NCI-H2029 treated with DMSO at 0.1 percent for 48 hours (cell line): ENCODE measurements at regions not wholly inside any gene's neighbourhood (a gene's known extent, or its start where the extent isn't known, plus 50 kb on each side); places are given as distances from the start of the nearest gene placed in this dataset.

Experiments used
- DNase-seq: peaks from one replicate; lab custom pipeline; 2025; lab: John Stamatoyannopoulos, UW

GRCh38 chr2:43171789-43172188 lies 54.6 kb downstream of the ZFP36L2 start:
- DNase-seq, result no peak

DNA sequence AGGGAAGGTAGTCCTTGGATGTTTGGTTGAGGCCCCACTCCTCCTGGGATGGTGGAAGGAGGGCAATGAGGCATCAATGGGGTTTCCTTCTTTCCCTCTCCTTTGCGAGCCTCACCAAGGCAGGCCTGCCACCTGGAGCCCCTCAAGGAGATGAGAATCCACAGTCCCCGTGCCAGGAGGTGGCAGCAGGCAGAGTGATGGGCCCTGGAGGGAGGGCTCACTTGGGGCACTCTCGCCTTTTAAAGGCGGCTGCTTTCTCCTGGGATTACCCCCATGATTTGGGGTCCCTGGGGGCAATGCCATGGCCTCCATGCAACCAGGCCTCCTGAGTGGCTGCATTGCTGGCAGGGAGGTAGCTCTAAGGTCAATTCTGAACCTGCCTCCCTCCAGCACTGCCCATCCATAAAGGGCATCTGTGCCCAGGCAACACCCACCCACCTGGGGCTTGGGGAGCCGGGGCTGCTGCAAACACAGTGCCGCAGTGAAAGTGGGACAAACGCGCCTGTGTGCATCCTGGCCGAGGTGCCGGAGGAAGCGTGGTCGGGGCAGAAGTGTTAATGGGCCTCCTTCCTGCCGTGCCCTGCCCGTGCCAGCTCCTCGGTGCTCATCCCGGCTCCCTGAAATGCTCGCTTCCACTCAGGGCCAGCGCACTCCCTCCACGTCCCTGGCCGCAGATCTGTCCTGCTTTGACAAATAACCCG lies 55.9 kb downstream of the ZFP36L2 start:
- DNase-seq, result no peak

GRCh38 chr2:43169987-43170386 lies 56.4 kb downstream of the ZFP36L2 start:
- DNase-seq, result no peak

DNA sequence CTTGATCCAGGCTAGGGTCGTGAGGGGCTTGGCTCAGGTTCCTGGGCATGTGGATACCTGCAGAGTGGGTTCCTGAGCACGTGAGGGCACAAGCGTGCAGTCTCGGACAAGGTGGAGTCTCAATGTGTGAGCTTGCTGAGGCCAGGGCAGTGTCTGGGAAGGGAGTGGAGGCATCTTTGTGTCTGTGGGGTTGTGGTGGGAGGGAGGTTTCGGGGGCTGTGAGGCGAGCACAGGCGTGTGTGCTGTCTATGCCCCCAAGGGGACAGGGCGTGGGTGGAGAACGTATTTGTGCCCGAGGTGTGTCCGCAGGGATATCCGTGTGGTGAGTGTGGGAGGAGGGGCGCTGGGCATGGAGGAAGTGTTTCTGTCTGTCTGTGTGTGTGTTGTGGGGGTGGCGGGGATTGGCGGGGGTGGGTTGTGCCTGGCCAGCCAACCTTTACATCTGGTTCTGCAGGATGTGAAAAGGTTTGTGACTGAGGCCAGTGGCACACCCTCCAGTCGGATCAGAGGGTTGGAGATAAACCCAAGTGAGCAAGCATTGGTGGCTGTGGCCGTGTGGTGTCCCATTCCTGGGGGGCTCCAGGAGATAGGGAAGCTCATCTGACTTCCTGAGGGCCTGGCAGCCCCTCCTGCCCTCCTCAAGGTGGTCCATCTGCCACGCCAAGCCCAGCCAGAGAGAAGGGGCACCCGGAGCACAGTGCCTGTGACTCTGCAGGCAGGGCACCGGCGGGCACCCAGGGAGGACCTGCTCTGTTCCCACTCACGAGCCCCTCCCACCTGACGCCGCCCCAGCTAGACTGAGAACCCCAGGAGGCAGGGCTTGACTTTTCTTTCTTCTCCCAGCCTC lies 57.1 kb downstream of the ZFP36L2 start:
- no peak for DNase-seq

DNA sequence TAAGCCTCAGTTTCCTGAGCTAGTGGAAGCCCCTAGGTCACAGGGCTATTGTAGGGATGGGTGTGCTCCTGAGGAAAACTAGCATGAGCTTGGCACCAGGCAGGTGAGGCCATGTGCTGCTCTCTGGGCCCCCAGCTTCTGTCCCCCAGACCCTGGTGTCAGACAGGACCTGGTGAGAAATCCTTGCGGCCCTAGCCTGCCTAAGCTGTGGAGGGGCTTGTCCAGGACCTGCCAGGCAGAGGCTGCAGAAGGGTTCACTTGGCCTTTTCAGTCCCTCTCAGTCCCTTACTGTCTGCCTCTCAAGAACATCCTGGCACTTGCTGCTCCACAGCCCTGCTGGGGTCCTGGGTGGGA lies 58.4 kb downstream of the ZFP36L2 start:
- no peak for DNase-seq

DNA sequence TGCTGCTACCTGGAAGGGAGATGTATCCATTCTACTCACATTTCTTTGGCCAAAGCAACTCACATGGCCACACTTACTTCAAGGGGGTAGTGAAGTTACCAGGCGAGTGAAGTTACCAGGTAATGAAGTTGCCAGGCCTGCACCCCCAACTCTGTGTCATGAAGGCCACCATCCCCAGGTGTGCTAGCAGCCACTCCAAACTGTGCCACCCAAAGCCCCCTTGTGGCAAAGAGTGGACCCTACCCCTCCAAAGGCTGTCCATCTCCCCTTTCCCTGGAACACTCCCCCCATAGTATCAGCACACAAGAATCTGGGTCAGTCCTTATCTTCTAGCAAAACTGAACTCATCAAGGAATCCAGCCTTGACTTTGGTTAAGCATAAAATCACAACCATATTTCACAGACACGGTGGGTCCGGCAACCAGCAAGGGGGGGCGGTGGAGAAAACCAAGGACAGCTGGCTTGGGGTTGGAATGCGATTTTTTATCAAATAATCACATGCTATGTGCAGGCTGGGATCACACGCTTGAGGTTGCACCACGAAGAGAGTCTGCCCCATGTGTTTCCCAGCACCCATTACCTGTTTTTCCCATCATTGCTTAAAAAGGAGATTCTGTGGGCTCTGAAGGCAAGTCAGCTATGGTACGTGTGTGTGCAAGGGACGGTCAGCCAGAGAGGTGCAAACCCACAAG lies 60.9 kb downstream of the ZFP36L2 start:
- no peak for DNase-seq

DNA sequence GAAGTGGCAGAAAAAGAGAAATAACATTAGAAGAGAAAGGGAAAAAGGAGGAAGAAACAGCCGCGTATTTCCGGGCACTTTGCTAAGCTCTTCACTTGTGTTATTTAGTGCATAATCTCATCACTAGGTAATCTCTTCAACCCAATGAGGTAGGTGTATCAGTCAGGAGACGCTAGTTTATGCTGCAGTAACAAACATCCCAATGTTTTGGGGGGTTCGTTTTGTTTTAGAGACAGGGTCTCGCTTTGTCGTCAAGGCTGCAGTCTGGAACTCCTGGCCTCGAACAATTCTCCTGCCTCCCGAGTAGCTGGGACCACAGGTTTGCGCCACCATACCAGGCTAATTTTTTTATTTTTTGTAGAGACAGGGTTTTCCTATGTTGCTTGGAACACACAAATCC lies 61.7 kb downstream of the ZFP36L2 start:
- no peak for DNase-seq

DNA sequence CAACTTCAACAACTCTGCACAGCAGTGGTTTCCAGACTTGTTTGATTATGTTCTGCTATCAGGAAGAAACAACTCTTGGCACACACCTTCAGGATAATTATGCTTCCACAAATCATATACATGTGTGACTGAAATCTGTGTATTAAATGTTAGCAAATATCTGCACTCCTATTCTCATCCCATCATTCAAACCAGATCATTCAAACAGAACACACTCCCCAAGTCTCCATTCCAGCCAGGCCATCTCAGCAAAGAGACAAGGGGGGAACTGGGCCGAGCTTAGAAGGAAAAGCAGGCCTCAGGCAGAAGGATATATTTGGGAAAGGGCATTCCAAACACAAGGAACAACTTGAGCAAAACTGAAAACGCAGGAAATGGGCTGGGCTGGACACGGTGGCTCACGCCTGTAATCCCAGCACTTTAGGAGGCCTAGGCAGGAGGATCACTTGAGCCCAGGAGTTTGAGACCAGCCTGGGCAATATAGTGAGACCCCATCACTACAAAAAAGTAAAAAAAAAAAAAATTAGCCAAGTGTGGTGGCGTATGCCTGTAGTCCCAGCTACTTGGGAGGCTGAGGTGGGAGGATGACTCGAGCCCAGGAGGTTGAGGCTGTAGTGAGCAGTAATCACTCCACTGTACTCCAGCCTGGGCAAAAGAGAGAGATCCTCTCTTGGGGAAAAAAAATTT lies 62.7 kb downstream of the ZFP36L2 start:
- DNase-seq, result no peak

- DNase-seq, result no peak
Observed at GRCh38 chr2:43162511-43162776, 64.0 kb downstream of the ZFP36L2 start.

DNA sequence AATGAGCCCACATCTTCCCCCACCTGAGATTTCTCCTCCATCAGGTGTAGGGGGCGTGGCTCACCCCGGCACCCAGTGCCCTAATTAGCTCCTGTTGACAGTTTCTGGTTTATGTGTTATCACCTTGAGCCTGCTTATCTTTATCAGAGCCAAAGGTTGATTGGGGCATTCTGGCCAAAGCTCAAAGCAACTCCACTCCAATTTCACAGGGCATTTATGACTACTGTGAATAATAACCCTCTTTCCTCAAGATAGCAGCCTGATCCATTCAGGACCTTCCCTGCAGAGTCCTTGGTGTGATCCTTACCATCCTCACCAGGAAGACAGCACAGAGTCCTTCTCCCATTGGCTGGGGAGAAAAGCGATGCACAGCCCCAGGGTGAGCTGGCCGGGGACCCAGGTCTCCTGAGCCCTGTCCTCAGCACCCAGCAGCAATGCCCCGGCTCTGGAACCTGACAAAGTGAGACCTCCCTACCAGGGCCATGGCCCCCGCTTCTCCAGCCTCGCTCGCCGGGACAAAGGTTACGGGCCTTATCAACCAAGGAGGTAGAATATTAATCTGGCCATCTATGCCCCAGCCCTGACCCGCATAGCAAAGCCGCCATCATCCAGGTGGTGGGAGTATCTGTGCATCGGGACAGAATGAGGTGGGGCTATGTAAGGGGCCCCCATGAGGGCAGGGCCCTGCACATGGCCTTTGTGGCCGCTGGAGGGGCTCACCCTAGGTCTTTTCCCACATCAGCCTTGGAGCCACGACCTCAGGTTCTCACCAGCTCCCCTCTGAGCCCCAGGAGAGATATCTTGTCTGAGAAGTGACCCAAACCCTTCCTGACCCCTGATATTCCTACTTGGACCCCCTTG lies 64.5 kb downstream of the ZFP36L2 start:
- no peak for DNase-seq

- no peak for DNase-seq
Observed at GRCh38 chr2:43160778-43161177, 65.6 kb downstream of the ZFP36L2 start.

DNA sequence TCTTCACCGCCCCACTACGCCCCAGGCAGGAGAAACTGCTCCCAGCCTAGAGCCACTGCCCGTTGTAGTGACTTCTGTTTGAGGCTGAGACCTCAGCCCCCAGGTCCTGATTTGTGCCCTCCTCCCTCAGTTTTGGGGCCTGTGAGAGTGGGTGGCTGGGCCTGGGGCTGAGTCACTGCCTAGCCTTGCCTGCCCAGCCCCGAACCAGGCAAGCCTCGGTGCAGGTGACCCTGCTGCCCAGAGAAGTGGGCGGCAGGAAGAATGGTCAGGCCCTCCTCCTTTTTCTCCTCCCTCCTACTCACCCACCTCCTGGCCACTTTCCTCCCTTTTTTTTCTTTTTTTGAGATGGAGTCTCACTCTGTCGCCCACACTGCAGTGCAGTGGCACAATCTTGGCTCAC lies 66.6 kb downstream of the ZFP36L2 start:
- no peak for DNase-seq

DNA sequence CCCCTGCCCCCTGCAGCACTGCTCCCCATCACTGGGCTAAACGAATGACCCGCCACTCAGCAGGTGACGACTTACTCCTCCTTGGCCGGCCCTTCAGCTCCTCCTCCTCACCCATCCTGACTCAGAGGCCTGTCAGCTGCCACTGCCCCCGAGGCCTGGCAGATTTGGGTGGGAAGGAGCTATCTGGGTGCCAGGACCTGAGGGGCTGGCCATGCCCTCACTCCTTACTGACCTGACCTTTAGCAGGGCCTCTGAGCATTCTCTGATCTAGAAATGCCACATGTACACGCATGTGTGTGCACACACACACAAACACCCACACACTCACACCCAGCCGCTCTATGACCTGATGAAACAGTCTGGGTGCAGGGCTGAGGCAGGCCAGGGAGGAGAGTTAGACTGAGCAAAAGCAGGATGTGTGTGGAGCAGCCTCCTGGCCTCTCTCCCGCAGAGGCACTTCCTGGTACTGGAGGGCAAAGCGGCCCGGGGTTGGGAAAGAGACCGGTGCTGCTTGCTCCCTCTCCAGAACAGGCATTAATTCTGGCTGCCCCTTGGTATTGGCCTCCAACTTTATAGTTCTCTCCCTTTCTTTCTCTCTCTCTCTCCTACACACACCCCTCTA lies 68.0 kb downstream of the ZFP36L2 start:
- DNase-seq, result no peak

DNA sequence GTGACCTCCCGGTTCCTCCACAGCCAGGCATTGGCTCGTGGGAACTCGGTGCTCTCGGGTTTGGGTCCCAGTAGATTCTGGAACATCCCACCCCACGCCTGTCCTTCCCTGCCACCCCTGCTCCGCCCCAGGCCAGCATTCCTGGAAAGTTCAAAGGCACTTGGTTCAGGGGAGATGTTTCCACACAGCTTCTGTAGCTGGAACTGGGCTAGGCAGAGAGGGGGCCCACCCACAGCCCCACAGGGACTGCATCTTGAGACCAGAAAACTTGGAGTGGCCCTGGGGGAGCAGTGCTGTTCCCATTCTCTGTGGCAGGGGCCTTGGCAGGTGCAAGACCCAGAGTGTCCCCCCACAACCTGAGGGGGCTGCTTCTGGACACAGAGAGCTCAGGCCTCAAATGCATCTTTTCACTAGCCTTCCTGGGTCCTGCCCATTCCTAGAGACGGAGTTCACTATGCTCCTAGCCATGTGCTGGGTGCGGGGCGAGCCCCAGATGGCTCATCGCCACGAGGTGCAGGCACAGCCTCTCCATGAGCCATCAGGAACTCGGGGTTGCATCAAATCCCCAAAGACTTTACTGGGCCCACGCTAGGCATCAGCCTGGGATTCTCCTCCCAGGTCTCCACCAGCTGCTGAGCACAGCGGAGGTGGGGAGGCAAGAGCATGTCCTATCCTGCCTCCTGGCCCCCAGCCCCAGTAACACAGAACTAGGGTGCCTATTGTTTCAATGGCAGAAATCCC lies 68.7 kb downstream of the ZFP36L2 start:
- DNase-seq, result no peak

- DNase-seq, result no peak
Observed at GRCh38 chr2:43155851-43156411, 70.5 kb downstream of the ZFP36L2 start.

DNA sequence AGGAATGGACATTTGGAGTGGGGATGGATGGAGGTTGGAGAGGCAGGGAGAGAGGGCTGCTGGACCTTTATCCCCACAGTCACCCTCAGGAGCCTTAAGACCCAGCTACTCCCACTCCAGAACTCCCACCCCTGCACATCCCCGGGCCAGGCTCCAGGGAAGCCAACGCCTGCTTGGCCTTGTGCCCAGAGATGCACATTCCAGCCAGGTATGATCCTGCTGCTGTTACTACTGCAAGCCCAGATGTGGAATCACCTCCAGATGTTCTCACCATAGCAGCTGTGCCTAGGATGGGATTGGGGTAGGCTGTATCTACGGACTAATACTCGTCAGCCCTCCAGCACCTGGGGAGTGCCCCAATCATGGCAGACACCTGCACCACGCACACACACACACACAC lies 71.7 kb downstream of the ZFP36L2 start:
- DNase-seq, result no peak

GRCh38 chr2:43152741-43153647 lies 73.4 kb downstream of the ZFP36L2 start:
- DNase-seq, result peak; percentile 47

DNA sequence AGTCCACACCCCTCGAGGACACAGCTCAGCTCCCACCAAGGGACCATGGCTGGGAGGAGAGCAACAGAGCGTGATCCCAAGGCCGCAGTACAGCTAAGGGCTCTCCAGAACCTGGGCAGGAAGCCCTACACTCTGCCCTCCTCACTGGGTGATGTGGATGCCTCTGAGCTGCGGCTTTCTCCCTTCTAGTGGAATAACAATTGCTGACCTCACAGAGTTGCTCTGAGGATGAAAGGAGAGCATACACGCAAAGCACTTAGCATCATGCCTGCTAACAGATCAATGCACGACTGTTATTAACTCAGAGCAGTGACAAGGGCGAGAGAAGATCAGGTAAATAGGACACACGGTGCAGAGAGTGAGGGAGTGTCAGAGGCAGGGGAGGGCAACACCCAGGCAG lies 74.2 kb downstream of the ZFP36L2 start:
- no peak for DNase-seq

- no peak for DNase-seq
Observed at GRCh38 chr2:43149482-43150107, 76.8 kb downstream of the ZFP36L2 start.
